ENCODE measurements at regions not wholly inside any gene's neighbourhood (a gene's known extent, or its start where the extent isn't known, plus 50 kb on each side); places are given as distances from the start of the nearest gene placed in this dataset.

GRCh38 chr3:103085465-103085864, 650.6 kb downstream of the ZPLD1 start:
- H3K9me3 Mint-ChIP-seq = no peaks in the 10 kb centered on the region
- no peak overlapping the region for H3K27ac Mint-ChIP-seq
- no peak overlapping the region for H3K4me3 Mint-ChIP-seq
- no peaks in the 10 kb centered on the region for H3K27me3 Mint-ChIP-seq
- H3K36me3 Mint-ChIP-seq = no peaks in the 10 kb centered on the region
- no peaks in the 10 kb centered on the region for H3K4me1 Mint-ChIP-seq

- Mint-ChIP-seq H3K27ac (no peak overlapping the region), H3K4me1 (no peaks in the 10 kb centered on the region), H3K27me3 (no peaks in the 10 kb centered on the region), H3K9me3 (peaks cover 0 to 12% (median 5%) of the 10 kb centered on the region in 3 donors), H3K4me3 (no peak overlapping the region), H3K36me3 (no peaks in the 10 kb centered on the region)
Measured at GRCh38 chr3:103089758-103090157, 654.9 kb downstream of the ZPLD1 start.

GRCh38 chr3:103105206-103105605, 670.4 kb downstream of the ZPLD1 start:
- H3K4me1 Mint-ChIP-seq = no peaks in the 10 kb centered on the region
- no peaks in the 10 kb centered on the region for H3K36me3 Mint-ChIP-seq
- no peak overlapping the region for H3K4me3 Mint-ChIP-seq
- no peak overlapping the region for H3K27ac Mint-ChIP-seq
- H3K27me3 Mint-ChIP-seq = no peaks in the 10 kb centered on the region
- peaks cover 0 to 2% (median 1%) of the 10 kb centered on the region in 3 donors for H3K9me3 Mint-ChIP-seq

GRCh38 chr3:103112273-103112672, 677.5 kb downstream of the ZPLD1 start:
- no peaks in the 10 kb centered on the region for H3K36me3 Mint-ChIP-seq
- no peaks in the 10 kb centered on the region for H3K27me3 Mint-ChIP-seq
- H3K4me1 Mint-ChIP-seq = no peaks in the 10 kb centered on the region
- H3K27ac Mint-ChIP-seq = no peak overlapping the region
- H3K9me3 Mint-ChIP-seq = no peaks in the 10 kb centered on the region
- no peak overlapping the region for H3K4me3 Mint-ChIP-seq

- Mint-ChIP-seq H3K4me1 (no peaks in the 10 kb centered on the region), H3K27me3 (no peaks in the 10 kb centered on the region), H3K4me3 (no peak overlapping the region), H3K9me3 (peaks cover 0 to 3% (median 2%) of the 10 kb centered on the region in 3 donors), H3K27ac (no peak overlapping the region), H3K36me3 (no peaks in the 10 kb centered on the region)
Measured at GRCh38 chr3:103126115-103126514, 691.3 kb downstream of the ZPLD1 start.

- Mint-ChIP-seq H3K4me1 (no peaks in the 10 kb centered on the region), H3K27me3 (no peaks in the 10 kb centered on the region), H3K27ac (no peak overlapping the region), H3K4me3 (no peak overlapping the region), H3K36me3 (no peaks in the 10 kb centered on the region), H3K9me3 (peaks cover under 1 to 3% (median 2%) of the 10 kb centered on the region in 3 donors)
Measured at GRCh38 chr3:103127098-103127630, 692.3 kb downstream of the ZPLD1 start.

- H3K4me3 Mint-ChIP-seq = no peak overlapping the region
- H3K36me3 Mint-ChIP-seq = no peaks in the 10 kb centered on the region
- no peak overlapping the region for H3K27ac Mint-ChIP-seq
- H3K4me1 Mint-ChIP-seq = no peaks in the 10 kb centered on the region
- peaks cover 1 to 3% (median 2%) of the 10 kb centered on the region in 3 donors for H3K9me3 Mint-ChIP-seq
- H3K27me3 Mint-ChIP-seq = no peaks in the 10 kb centered on the region
Measured at GRCh38 chr3:103127737-103128136, 692.9 kb downstream of the ZPLD1 start.

GRCh38 chr3:103134023-103134724, 699.4 kb downstream of the ZPLD1 start:
- Mint-ChIP-seq H3K4me3 (no peak overlapping the region), H3K4me1 (no peaks in the 10 kb centered on the region), H3K27ac (no peak overlapping the region), H3K27me3 (no peaks in the 10 kb centered on the region), H3K9me3 (peaks cover 1 to 3% (median 2%) of the 10 kb centered on the region in 3 donors), H3K36me3 (no peaks in the 10 kb centered on the region)

GRCh38 chr3:103136621-103137020, 701.8 kb downstream of the ZPLD1 start:
- no peak overlapping the region for H3K27ac Mint-ChIP-seq
- H3K4me1 Mint-ChIP-seq = no peaks in the 10 kb centered on the region
- H3K27me3 Mint-ChIP-seq = no peaks in the 10 kb centered on the region
- H3K4me3 Mint-ChIP-seq = no peak overlapping the region
- H3K36me3 Mint-ChIP-seq = no peaks in the 10 kb centered on the region
- H3K9me3 Mint-ChIP-seq = peaks cover 0 to 1% (median 0%) of the 10 kb centered on the region in 3 donors

GRCh38 chr3:103137830-103138229, 703.0 kb downstream of the ZPLD1 start:
- H3K4me1 Mint-ChIP-seq = no peaks in the 10 kb centered on the region
- no peaks in the 10 kb centered on the region for H3K9me3 Mint-ChIP-seq
- H3K27ac Mint-ChIP-seq = no peak overlapping the region
- no peak overlapping the region for H3K4me3 Mint-ChIP-seq
- no peaks in the 10 kb centered on the region for H3K36me3 Mint-ChIP-seq
- H3K27me3 Mint-ChIP-seq = no peaks in the 10 kb centered on the region

- no peaks in the 10 kb centered on the region for H3K36me3 Mint-ChIP-seq
- H3K4me3 Mint-ChIP-seq = no peak overlapping the region
- peak overlapping the region in 1 of 3 donors; percentile 8 for H3K27ac Mint-ChIP-seq
- H3K27me3 Mint-ChIP-seq = no peaks in the 10 kb centered on the region
- H3K4me1 Mint-ChIP-seq = no peaks in the 10 kb centered on the region
- peaks cover 0 to 3% (median 0%) of the 10 kb centered on the region in 3 donors for H3K9me3 Mint-ChIP-seq
Measured at GRCh38 chr3:103158183-103158582, 723.4 kb downstream of the ZPLD1 start.

GRCh38 chr3:103166890-103167289, 732.1 kb downstream of the ZPLD1 start:
- H3K27ac Mint-ChIP-seq = no peak overlapping the region
- no peaks in the 10 kb centered on the region for H3K27me3 Mint-ChIP-seq
- H3K9me3 Mint-ChIP-seq = peaks cover 0 to 2% (median 1%) of the 10 kb centered on the region in 3 donors
- H3K36me3 Mint-ChIP-seq = no peaks in the 10 kb centered on the region
- no peak overlapping the region for H3K4me3 Mint-ChIP-seq
- peaks cover 0 to 2% (median 0%) of the 10 kb centered on the region in 3 donors for H3K4me1 Mint-ChIP-seq

GRCh38 chr3:103167850-103168249, 733.0 kb downstream of the ZPLD1 start:
- no peaks in the 10 kb centered on the region for H3K27me3 Mint-ChIP-seq
- H3K4me3 Mint-ChIP-seq = no peak overlapping the region
- no peak overlapping the region for H3K27ac Mint-ChIP-seq
- H3K4me1 Mint-ChIP-seq = peaks cover 0 to 2% (median 0%) of the 10 kb centered on the region in 3 donors
- H3K9me3 Mint-ChIP-seq = peaks cover 0 to 2% (median 1%) of the 10 kb centered on the region in 3 donors
- no peaks in the 10 kb centered on the region for H3K36me3 Mint-ChIP-seq

- no peaks in the 10 kb centered on the region for H3K36me3 Mint-ChIP-seq
Measured at GRCh38 chr3:103169289-103169688, 734.5 kb downstream of the ZPLD1 start.

GRCh38 chr3:103170651-103171050, 735.8 kb downstream of the ZPLD1 start:
- H3K36me3 Mint-ChIP-seq = no peaks in the 10 kb centered on the region
- H3K4me3 Mint-ChIP-seq = no peak overlapping the region
- H3K27me3 Mint-ChIP-seq = no peaks in the 10 kb centered on the region
- peaks cover 0 to 2% (median 1%) of the 10 kb centered on the region in 3 donors for H3K9me3 Mint-ChIP-seq
- peaks cover 0 to 2% (median 0%) of the 10 kb centered on the region in 3 donors for H3K4me1 Mint-ChIP-seq
- no peak overlapping the region for H3K27ac Mint-ChIP-seq

More at GRCh38 chr3:103169289-103169688, 734.5 kb downstream of the ZPLD1 start:
- Mint-ChIP-seq H3K4me3 (no peak overlapping the region), H3K9me3 (peaks cover 0 to 2% (median 1%) of the 10 kb centered on the region in 3 donors), H3K27me3 (no peaks in the 10 kb centered on the region), H3K27ac (no peak overlapping the region), H3K4me1 (peaks cover 0 to 2% (median 0%) of the 10 kb centered on the region in 3 donors)

GRCh38 chr3:103173940-103174339, 739.1 kb downstream of the ZPLD1 start:
- H3K4me3 Mint-ChIP-seq = no peak overlapping the region
- H3K27ac Mint-ChIP-seq = no peak overlapping the region
- H3K4me1 Mint-ChIP-seq = no peaks in the 10 kb centered on the region
- no peaks in the 10 kb centered on the region for H3K36me3 Mint-ChIP-seq
- peaks cover 0 to 2% (median 1%) of the 10 kb centered on the region in 3 donors for H3K9me3 Mint-ChIP-seq
- no peaks in the 10 kb centered on the region for H3K27me3 Mint-ChIP-seq

All from IgD-negative memory B cell (primary cell).